Body of pancreas (tissue), 4 donors: ENCODE measurements at regions not wholly inside any gene's neighbourhood (a gene's known extent, or its start where the extent isn't known, plus 50 kb on each side); places are given as distances from the start of the nearest gene placed in this dataset.

Experiments
- ATAC-seq: fragments of 150-250 bp; one replicate; pipeline ENCODE4 v1.9.1; 2016
- DNase-seq, 4 donors: peaks; one replicate each; pipeline ENCODE4 v3.0.0-alpha.2; 2019
- H3K27ac ChIP-seq, 4 donors: fragments of 200-600 bp; sonication (generic); 1 replicate in 3 of 4; 2 replicates in 1 of 4; pipeline versions ENCODE4 v1.5.1 to v1.6.1; 2016 to 2019; ENCODE audit warnings: mild to moderate bottlenecking in 1 of 4, mixed read lengths in 1 of 4, moderate library complexity in 1 of 4
- H3K27me3 ChIP-seq, 2 donors: fragments of 200-600 bp; sonication (generic); one replicate each; pipeline ENCODE4 v1.6.0; 2016; ENCODE audit warnings: mild to moderate bottlenecking in 1 of 2
- H3K36me3 ChIP-seq, 2 donors: fragments of 200-600 bp; sonication (generic); replicated peaks in 1 of 2; 2 replicates each; pipeline ENCODE4 v1.5.1; 2016; ENCODE audit warnings: low read depth in 2 of 2; ENCODE audit not compliant: insufficient read depth in 1 of 2
- H3K4me1 ChIP-seq: fragments of 200-600 bp; sonication (generic); one replicate; pipeline ENCODE4 v1.6.0; 2016
- H3K4me3 ChIP-seq, 2 donors: fragments of 200-600 bp; sonication (generic); 1 replicate in 1 of 2; 2 replicates in 1 of 2; pipeline ENCODE4 v1.5.1; 2016 to 2019
- H3K9me3 ChIP-seq, 3 donors: fragments of 200-600 bp; sonication (generic); 1 replicate in 2 of 3; 2 replicates in 1 of 3; pipeline ENCODE4 v1.5.1; 2016
- POLR2A ChIP-seq, 3 donors: fragments of 450-650 bp; IDR thresholded peaks; one replicate each; pipeline ENCODE4 v1.6.1; 2016; ENCODE audit warnings: antibody characterized with exemption in 3 of 3, mild to moderate bottlenecking in 2 of 3
- WGBS, 2 donors: methylation state at CpG; one replicate each; pipeline ENCODE4 v1.1.5; 2017; 5-methylcytosine and 5-hydroxymethylcytosine counted together
- intact Hi-C: fragments of 100-400 bp; cut with DNase I; formaldehyde crosslinking; loops from one replicate; pipeline ENCODE4 v1.15.1; 2023
- TF ChIP-seq, protein P1 (sequence below), 7 experiments: fragments of 450-650 bp in 4 of 7; fragments of 200-600 bp in 3 of 7; sonication (generic) in 3 of 7; IDR thresholded peaks; one replicate each; pipeline ENCODE4 v1.5.1; 2016 to 2019; ENCODE audit warnings: antibody characterized with exemption in 7 of 7

- intact Hi-C loops = no loop called here
- 57 to 68% methylated on average over 1 of the region's 1 CpG for WGBS, 2 donors
- no peak for TF ChIP-seq POLR2A (IDR thresholded peaks at IDR 0.05)
- TF ChIP-seq, protein P1, sequence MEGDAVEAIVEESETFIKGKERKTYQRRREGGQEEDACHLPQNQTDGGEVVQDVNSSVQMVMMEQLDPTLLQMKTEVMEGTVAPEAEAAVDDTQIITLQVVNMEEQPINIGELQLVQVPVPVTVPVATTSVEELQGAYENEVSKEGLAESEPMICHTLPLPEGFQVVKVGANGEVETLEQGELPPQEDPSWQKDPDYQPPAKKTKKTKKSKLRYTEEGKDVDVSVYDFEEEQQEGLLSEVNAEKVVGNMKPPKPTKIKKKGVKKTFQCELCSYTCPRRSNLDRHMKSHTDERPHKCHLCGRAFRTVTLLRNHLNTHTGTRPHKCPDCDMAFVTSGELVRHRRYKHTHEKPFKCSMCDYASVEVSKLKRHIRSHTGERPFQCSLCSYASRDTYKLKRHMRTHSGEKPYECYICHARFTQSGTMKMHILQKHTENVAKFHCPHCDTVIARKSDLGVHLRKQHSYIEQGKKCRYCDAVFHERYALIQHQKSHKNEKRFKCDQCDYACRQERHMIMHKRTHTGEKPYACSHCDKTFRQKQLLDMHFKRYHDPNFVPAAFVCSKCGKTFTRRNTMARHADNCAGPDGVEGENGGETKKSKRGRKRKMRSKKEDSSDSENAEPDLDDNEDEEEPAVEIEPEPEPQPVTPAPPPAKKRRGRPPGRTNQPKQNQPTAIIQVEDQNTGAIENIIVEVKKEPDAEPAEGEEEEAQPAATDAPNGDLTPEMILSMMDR (IDR thresholded peaks at IDR 0.05) = no peak
- H3K36me3 ChIP-seq = no peaks in the 10 kb centered on the region
- no peak overlapping the region for H3K27ac ChIP-seq
- no peaks in the 10 kb centered on the region for H3K27me3 ChIP-seq
- H3K9me3 ChIP-seq = peaks cover 0 to 10% (median 0%) of the 10 kb centered on the region in 3 donors
- ATAC-seq = no peak
- H3K4me3 ChIP-seq = no peak overlapping the region
- H3K4me1 ChIP-seq = no peaks in the 10 kb centered on the region
- DNase-seq = no peak
Observed at GRCh38 chr12:102611995-102612394, 131.6 kb upstream of the IGF1 start.

- no peak overlapping the region for H3K27ac ChIP-seq
- no peak overlapping the region for H3K4me3 ChIP-seq
- DNase-seq = no peak
- no peak for ATAC-seq
- H3K9me3 ChIP-seq = peaks cover 0 to 17% (median 0%) of the 10 kb centered on the region in 3 donors
- H3K36me3 ChIP-seq = no peaks in the 10 kb centered on the region
- TF ChIP-seq POLR2A (IDR thresholded peaks at IDR 0.05) = no peak
- TF ChIP-seq, protein P1 (IDR thresholded peaks at IDR 0.05) = no peak
- intact Hi-C loops = no loop called here
- 62 to 63% methylated on average over 1 of the region's 1 CpG for WGBS, 2 donors
- H3K27me3 ChIP-seq = no peaks in the 10 kb centered on the region
- no peaks in the 10 kb centered on the region for H3K4me1 ChIP-seq
Observed at GRCh38 chr12:102609996-102610395, 129.6 kb upstream of the IGF1 start.

DNA sequence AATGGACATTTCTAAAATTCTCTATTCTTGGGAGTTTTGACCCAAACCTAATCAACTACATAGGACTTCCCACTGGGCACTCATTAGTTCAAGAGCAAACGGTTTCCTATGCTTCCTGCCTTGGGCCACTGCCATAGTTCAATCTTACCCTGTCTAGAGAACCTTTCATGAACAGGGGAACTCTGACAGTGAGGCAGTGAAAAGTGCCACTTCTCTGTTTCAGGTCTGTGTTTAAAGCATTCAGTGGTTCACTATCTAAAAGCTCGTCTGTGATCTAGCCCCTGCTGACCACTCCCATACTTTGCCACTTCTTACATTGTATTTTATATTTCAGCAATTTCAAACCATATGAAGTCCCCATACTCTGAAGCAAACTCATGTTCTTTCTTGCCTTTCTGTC, 122.7 kb upstream of the IGF1 start:
- H3K4me1 ChIP-seq = no peaks in the 10 kb centered on the region
- H3K27ac ChIP-seq = no peak overlapping the region
- no peak for ATAC-seq
- peaks cover 0 to 19% (median 0%) of the 10 kb centered on the region in 3 donors for H3K9me3 ChIP-seq
- intact Hi-C loops = no loop called here
- H3K4me3 ChIP-seq = no peak overlapping the region
- TF ChIP-seq, protein P1 (IDR thresholded peaks at IDR 0.05) = no peak
- no peak for TF ChIP-seq POLR2A (IDR thresholded peaks at IDR 0.05)
- DNase-seq = no peak
- H3K36me3 ChIP-seq = no peaks in the 10 kb centered on the region
- no peaks in the 10 kb centered on the region for H3K27me3 ChIP-seq
- WGBS, 2 donors = 19 to 21% methylated on average over 2 of the region's 2 CpGs

DNA sequence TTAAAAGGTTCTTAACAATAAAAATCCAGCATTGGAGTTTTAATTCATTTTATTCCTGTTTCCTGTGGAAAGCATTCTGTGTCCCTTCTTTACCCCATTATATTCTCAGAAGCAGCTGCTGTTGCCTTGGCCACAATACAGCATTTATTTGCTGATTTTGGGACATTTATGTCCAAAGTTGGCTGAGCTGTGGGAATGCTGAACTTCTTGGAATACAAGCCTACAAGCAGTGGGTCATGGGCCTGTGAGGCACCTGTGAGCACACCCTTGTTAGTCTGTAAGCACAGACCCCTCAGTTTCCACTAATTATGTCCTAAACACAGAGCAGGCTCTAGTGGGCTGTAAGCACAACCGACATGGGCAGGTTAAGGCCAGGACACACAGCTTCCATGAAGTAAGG, 122.2 kb upstream of the IGF1 start:
- TF ChIP-seq, protein P1 (IDR thresholded peaks at IDR 0.05) = no peak
- no peak for TF ChIP-seq POLR2A (IDR thresholded peaks at IDR 0.05)
- WGBS, 2 donors = 30 to 56% methylated on average over 1 of the region's 1 CpG
- no peaks in the 10 kb centered on the region for H3K27me3 ChIP-seq
- H3K36me3 ChIP-seq = no peaks in the 10 kb centered on the region
- H3K4me3 ChIP-seq = no peak overlapping the region
- DNase-seq (no peak), ATAC-seq (no peak)
- no peak overlapping the region for H3K27ac ChIP-seq
- H3K4me1 ChIP-seq = no peaks in the 10 kb centered on the region
- peaks cover 0 to 14% (median 0%) of the 10 kb centered on the region in 3 donors for H3K9me3 ChIP-seq
- intact Hi-C loops = no loop called here

DNA sequence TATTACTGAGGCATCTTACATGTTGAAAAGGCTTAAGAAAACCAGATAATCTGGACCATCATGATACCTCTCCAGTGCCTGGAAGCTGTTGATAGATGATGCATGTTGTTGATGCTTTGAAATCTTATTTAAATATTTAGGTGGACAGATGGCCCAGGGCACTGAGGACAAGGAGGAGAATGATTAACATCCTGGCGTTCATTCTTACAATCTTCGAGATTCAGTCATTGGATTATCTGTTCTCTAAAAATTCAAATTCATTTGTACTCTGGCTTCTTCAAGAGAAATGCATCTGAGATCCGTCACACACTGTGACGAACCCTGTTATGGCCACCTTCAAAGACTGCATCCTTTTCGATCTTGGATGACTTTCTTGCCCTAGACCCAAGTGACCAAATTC, 121.3 kb upstream of the IGF1 start:
- no peaks in the 10 kb centered on the region for H3K27me3 ChIP-seq
- WGBS, 2 donors = 65 to 69% methylated on average over 5 of the region's 5 CpGs
- H3K9me3 ChIP-seq = peaks cover 0 to 9% (median 0%) of the 10 kb centered on the region in 3 donors
- intact Hi-C loops = no loop called here
- no peaks in the 10 kb centered on the region for H3K4me1 ChIP-seq
- H3K4me3 ChIP-seq = no peak overlapping the region
- H3K36me3 ChIP-seq = no peaks in the 10 kb centered on the region
- ATAC-seq = no peak
- TF ChIP-seq, protein P1 (IDR thresholded peaks at IDR 0.05) = no peak
- TF ChIP-seq POLR2A (IDR thresholded peaks at IDR 0.05) = no peak
- H3K27ac ChIP-seq = no peak overlapping the region
- no peak for DNase-seq
